Common myeloid progenitor, CD34-positive (primary cell): ENCODE measurements at regions not wholly inside any gene's neighbourhood (a gene's known extent, or its start where the extent isn't known, plus 50 kb on each side); places are given as distances from the start of the nearest gene placed in this dataset.

ENCODE experiments used
- CTCF ChIA-PET: fragments of 350-600 bp; sonication (Branson Sonifier 250); formaldehyde crosslinking; loops from one replicate; lab custom pipeline; 2021; ENCODE audit warnings: antibody characterized with exemption; lab: Charles Lee
- POLR2A ChIA-PET: fragments of 350-600 bp; sonication (Branson Sonifier 250); formaldehyde crosslinking; loops from one replicate; lab custom pipeline; 2021; ENCODE audit warnings: antibody characterized with exemption; lab: Charles Lee
- DNase-seq, 3 donors: peaks; one replicate each; pipeline versions ENCODE4 v3.0.0 to v3.0.0-alpha.2; 2013
- H3K27ac ChIP-seq, 2 experiments: 1 replicate in 1 of 2; 2 replicates in 1 of 2; pipeline ENCODE4 v1.7.0; 2013; ENCODE audit warnings: inconsistent platforms in 2 of 2, low read length in 2 of 2, mild to moderate bottlenecking in 2 of 2, low read depth in 1 of 2, moderate library complexity in 1 of 2; ENCODE audit not compliant: severe bottlenecking in 2 of 2, insufficient read depth in 1 of 2, poor library complexity in 1 of 2
- H3K27me3 ChIP-seq, 5 experiments: replicated peaks in 2 of 5; 1 replicate in 3 of 5; 2 replicates in 2 of 5; pipeline versions ENCODE4 v1.6.1 to v1.7.0; 2013; ENCODE audit warnings: low read length in 4 of 5, mild to moderate bottlenecking in 2 of 5, moderate library complexity in 2 of 5, inconsistent platforms in 1 of 5; ENCODE audit not compliant: insufficient read depth in 5 of 5, control insufficient read depth in 4 of 5
- H3K36me3 ChIP-seq, 4 experiments: 1 replicate in 2 of 4; 2 replicates in 2 of 4; pipeline versions ENCODE4 v1.6.1 to v1.7.0; 2013; ENCODE audit warnings: low read length in 3 of 4, control low read depth in 1 of 4, mild to moderate bottlenecking in 1 of 4; ENCODE audit not compliant: control insufficient read depth in 4 of 4, insufficient read depth in 4 of 4
- H3K4me1 ChIP-seq, 4 experiments: 1 replicate in 3 of 4; 2 replicates in 1 of 4; pipeline versions ENCODE4 v1.6.1 to v1.7.1; 2013; ENCODE audit warnings: low read length in 3 of 4, mild to moderate bottlenecking in 3 of 4, control low read depth in 1 of 4, inconsistent platforms in 1 of 4, moderate library complexity in 1 of 4; ENCODE audit not compliant: control insufficient read depth in 4 of 4, insufficient read depth in 4 of 4; ENCODE audit errors: control extremely low read depth in 1 of 4
- H3K4me3 ChIP-seq, 7 experiments: 1 replicate in 4 of 7; 2 replicates in 3 of 7; pipeline versions ENCODE4 v1.5.1 to v1.7.0; 2013; ENCODE audit warnings: mild to moderate bottlenecking in 7 of 7, low read length in 6 of 7, moderate library complexity in 6 of 7, inconsistent platforms in 2 of 7, low read depth in 2 of 7, control low read depth in 1 of 7; ENCODE audit not compliant: insufficient read depth in 4 of 7, control insufficient read depth in 1 of 7; ENCODE audit errors: extremely low read depth in 1 of 7
- H3K9me3 ChIP-seq, 5 experiments: 1 replicate in 4 of 5; 2 replicates in 1 of 5; pipeline versions ENCODE4 v1.6.1 to v1.7.1; 2013; ENCODE audit warnings: low read length in 4 of 5, mild to moderate bottlenecking in 2 of 5, inconsistent platforms in 1 of 5, low read depth in 1 of 5, moderate library complexity in 1 of 5; ENCODE audit not compliant: control insufficient read depth in 4 of 5, insufficient read depth in 2 of 5; ENCODE audit errors: control extremely low read depth in 1 of 5
- WGBS: methylation state at CpG from one replicate; pipeline ENCODE4 v1.1.5; 2013; ENCODE audit not compliant: insufficient coverage; 5-methylcytosine and 5-hydroxymethylcytosine counted together

DNA sequence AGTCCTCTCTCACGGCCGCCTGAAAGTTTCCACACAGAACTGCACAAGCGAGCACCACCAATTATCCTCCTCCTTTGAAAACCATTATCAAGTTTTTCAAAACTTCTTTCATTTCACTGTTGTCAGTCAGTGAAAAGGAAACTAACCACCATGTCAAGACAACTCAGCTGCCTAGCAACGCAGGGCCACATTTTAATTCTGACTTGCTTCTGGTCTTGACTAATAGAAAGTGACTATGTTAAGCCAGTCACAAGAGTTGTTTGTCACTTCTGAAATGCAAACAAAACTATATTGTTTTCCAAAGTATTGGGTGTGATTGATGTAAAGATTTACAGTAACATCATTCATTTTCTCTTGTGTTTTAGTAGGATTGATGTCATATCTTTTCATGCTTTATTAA is 612.8 kb upstream of the AGTR1 start:
- 91% methylated on average over 4 of the region's 4 CpGs for WGBS
- no peak overlapping the region for H3K4me3 ChIP-seq
- DNase-seq: peak in 2 of 3 donors; percentile 16 to 29
- no peak overlapping the region for H3K27ac ChIP-seq
- H3K27me3 ChIP-seq: no peaks in the 10 kb centered on the region
- H3K9me3 ChIP-seq: no peaks in the 10 kb centered on the region
- no peaks in the 10 kb centered on the region for H3K36me3 ChIP-seq
- CTCF ChIA-PET: no interaction called here
- POLR2A ChIA-PET: no interaction called here
- peaks cover 0 to 13% (median 5%) of the 10 kb centered on the region in 4 experiments for H3K4me1 ChIP-seq

DNA sequence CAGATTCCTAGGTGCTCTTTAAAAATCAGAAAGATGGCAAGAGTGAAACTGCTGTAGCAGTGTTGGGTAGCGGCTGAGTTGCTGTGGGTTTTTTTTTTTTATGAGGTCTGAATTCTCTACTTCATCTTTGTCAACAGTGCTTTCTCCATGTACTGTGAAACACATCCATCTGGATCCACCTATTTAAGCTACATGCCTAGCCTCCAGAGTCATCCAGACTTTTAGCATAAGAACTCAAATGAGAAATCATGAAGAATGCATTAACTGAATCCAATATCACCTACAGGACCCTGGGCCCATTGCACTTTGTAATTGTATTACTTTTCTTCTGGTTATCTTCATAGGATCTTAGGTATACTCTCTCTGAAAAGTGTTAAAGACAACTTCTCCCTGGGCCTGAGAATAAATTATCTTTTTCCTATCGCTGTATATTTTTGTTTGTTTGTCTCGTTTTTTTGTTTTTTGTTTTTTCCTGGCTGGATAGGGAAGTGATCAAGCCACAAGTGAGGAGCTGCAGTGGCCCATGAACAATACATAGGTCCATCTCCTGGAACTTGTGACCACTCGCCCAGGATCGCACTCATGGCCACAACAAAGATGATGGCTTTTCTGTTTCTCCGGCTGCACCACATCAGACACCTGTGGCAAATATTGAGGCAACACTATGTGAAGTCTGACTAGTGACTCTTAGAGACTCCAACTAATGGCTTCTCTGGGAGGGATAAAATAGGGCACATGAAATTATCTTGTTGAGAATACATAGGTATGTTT is 609.9 kb upstream of the AGTR1 start:
- peaks cover 0 to 20% (median 5%) of the 10 kb centered on the region in 4 experiments for H3K4me1 ChIP-seq
- 97% methylated on average over 5 of the region's 6 CpGs for WGBS
- no peak for DNase-seq
- no peaks in the 10 kb centered on the region for H3K27me3 ChIP-seq
- H3K9me3 ChIP-seq: no peaks in the 10 kb centered on the region
- H3K27ac ChIP-seq: no peak overlapping the region
- H3K4me3 ChIP-seq: no peak overlapping the region
- POLR2A ChIA-PET: no interaction called here
- H3K36me3 ChIP-seq: no peaks in the 10 kb centered on the region
- CTCF ChIA-PET: no interaction called here

DNA sequence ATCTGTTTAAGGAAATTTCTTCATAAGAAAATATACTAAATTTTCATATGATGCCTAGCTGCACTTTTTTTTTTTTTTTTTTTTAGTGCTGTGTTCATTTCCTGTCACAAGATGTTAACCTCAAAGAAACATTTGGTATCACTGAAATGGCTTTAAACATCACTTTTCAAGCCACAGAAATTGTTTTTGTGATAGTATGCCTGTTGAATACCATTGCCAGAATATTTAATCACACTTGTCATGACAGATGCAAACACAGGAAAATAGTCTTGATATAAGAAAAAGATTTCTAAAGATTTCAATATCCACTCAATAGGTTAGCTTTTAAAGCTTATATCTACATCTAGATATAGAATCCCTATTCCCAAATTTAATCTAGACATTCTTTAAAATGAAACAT is 608.5 kb upstream of the AGTR1 start:
- H3K27ac ChIP-seq: no peak overlapping the region
- POLR2A ChIA-PET: no interaction called here
- no peak overlapping the region for H3K4me3 ChIP-seq
- peaks cover 0 to 23% (median 5%) of the 10 kb centered on the region in 4 experiments for H3K4me1 ChIP-seq
- no peaks in the 10 kb centered on the region for H3K36me3 ChIP-seq
- CTCF ChIA-PET: interaction anchor here (0.9 to 1.1 kb wide), 2 partner anchors 16 to 28 kb away, joined by 3 read pairs; no protein-coding TSS in a partner anchor
- no peaks in the 10 kb centered on the region for H3K27me3 ChIP-seq
- DNase-seq: peak; percentile 30 to 83 (median 72)
- no peaks in the 10 kb centered on the region for H3K9me3 ChIP-seq

DNA sequence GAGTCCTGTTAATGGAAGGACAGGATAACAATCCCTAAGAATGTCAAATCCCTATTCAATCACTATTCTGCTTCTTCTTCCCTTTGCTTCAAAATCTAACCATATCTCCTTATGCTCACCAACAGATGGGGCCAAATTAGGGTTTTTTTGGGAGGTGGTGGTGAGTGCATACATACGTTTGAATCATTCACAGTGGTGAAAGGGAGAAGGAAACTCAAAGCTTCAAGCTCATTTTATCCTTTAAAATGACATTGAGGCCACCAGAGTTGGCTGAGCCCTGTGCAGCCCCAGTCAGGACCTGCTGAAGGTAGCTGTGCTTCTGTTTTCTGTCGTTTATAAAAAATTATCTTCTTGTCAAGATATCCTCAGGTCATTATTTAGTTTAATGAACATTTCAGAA is 607.5 kb upstream of the AGTR1 start:
- peaks cover 0 to 23% (median 5%) of the 10 kb centered on the region in 4 experiments for H3K4me1 ChIP-seq
- ChIA-PET CTCF (interaction anchor here (1.2 to 1.3 kb wide), 2 partner anchors 12 to 19 kb away, joined by 3 to 4 read pairs; no protein-coding TSS in a partner anchor), POLR2A (no interaction called here)
- WGBS: no CpG with 5 or more reads among the region's 2 CpGs
- H3K9me3 ChIP-seq: no peaks in the 10 kb centered on the region
- no peak overlapping the region for H3K27ac ChIP-seq
- no peaks in the 10 kb centered on the region for H3K36me3 ChIP-seq
- no peaks in the 10 kb centered on the region for H3K27me3 ChIP-seq
- no peak for DNase-seq
- no peak overlapping the region for H3K4me3 ChIP-seq

DNA sequence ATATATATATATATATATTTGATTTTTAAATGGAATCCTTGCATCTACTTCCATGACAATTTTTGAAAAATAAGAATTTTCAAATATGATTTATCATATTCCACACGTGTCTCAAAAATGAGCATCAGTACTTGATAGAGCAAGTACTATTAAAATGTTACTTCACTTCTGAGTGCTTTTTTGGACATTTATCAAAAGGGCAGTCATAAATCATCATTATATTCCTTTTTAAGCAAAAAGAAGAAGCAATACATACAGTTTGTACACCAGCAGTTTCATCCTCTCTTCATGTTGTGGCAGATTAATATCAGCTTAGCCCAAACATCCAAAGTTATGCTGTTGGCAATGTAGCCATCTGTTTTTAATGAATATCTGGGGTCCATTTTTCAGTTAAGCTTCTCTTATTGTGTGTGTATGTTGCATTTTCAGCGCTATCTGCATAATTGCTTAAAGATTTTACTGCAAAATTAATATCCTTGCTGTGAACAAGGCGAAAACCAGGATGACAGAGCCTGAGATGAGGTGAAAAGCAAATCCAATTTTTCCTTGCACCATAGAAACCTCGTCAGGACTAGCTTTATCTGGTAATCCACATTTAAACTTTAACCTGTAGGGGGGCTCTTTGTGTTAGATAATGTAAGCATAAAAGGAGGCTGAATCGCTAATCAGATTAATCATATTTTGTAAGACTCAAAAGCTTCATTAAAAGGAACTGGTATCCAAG is 604.9 kb upstream of the AGTR1 start:
- CTCF ChIA-PET: interaction anchor here (0.8 kb wide), 1 partner anchor 15 kb away, joined by 3 read pairs; no protein-coding TSS in a partner anchor
- Histone ChIP-seq H3K9me3 (no peaks in the 10 kb centered on the region), H3K27me3 (no peaks in the 10 kb centered on the region), H3K27ac (no peak overlapping the region), H3K4me1 (peaks cover 0 to 23% (median 5%) of the 10 kb centered on the region in 4 experiments), H3K36me3 (no peaks in the 10 kb centered on the region), H3K4me3 (no peak overlapping the region)
- DNase-seq: no peak
- POLR2A ChIA-PET: no interaction called here
- WGBS: 100% methylated on average over 2 of the region's 5 CpGs

DNA sequence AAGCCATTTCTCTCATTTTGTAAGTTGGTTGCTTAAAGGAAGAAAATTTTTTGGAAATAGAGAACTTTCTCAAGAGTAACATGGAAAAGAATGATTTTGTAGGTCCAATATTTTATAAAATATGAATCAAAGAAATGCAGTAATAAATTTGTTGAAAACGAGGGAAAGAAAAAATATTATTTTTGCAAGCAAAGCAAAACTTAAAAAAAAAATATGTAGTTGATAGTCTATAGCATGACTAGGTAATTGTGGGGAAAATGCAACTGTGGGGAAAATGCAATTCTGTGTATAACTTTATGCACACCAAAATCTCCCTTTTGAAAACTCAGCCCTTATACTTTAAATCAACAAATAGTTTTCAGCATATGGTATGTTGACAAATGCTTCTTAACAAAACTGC is 604.0 kb upstream of the AGTR1 start:
- H3K27me3 ChIP-seq: no peaks in the 10 kb centered on the region
- CTCF ChIA-PET: no interaction called here
- H3K36me3 ChIP-seq: no peaks in the 10 kb centered on the region
- no CpG with 5 or more reads among the region's 1 CpG for WGBS
- no peaks in the 10 kb centered on the region for H3K9me3 ChIP-seq
- peaks cover 0 to 17% (median 4%) of the 10 kb centered on the region in 4 experiments for H3K4me1 ChIP-seq
- H3K27ac ChIP-seq: no peak overlapping the region
- DNase-seq: no peak
- POLR2A ChIA-PET: no interaction called here
- H3K4me3 ChIP-seq: no peak overlapping the region

DNA sequence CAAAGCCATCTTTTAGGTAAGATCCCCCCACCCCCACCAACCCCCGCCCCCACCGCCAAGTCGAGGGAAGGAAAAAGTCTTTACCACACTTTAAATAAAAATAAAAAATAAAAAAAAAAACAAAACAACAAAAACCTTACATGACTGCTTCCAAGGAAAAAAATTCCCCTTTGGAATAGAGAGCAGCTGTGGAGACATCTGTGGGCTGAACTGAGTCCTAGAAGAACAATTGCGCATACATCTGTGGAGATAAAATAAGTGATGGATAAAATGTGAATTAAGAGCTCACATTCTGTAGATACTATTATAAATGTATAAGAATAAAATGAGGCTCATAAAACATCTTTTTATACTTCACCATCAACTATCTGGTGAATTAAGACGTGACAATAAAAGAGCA is 601.7 kb upstream of the AGTR1 start:
- peaks cover 0 to 3% (median 0%) of the 10 kb centered on the region in 4 experiments for H3K4me1 ChIP-seq
- no peak for DNase-seq
- ChIA-PET POLR2A (interaction anchor here (0.6 kb wide), 1 partner anchor 114 kb away, joined by 6 read pairs; no protein-coding TSS in a partner anchor), CTCF (no interaction called here)
- no peaks in the 10 kb centered on the region for H3K27me3 ChIP-seq
- H3K27ac ChIP-seq: no peak overlapping the region
- H3K4me3 ChIP-seq: no peak overlapping the region
- WGBS: no CpG with 5 or more reads among the region's 5 CpGs
- H3K9me3 ChIP-seq: no peaks in the 10 kb centered on the region
- H3K36me3 ChIP-seq: no peaks in the 10 kb centered on the region
